ENCODE measurements at regions not wholly inside any gene's neighbourhood (a gene's known extent, or its start where the extent isn't known, plus 50 kb on each side); places are given as distances from the start of the nearest gene placed in this dataset.
A peak's percentile ranks its signal among the peaks of the same experiment; 100 is the strongest.

GRCh38 chr1:219993554-219994433 lies 52.5 kb downstream of the EPRS1 start:
- Histone ChIP-seq H3K4me1 (ENCODE audit: control insufficient read depth, insufficient read depth, low read length) (peaks cover 10% of the 10 kb centered on the region), H3K36me3 (ENCODE audit: control insufficient read depth, insufficient read depth, low read length, severe bottlenecking) (peaks cover 52% of the 10 kb centered on the region), H3K27me3 (replicated peaks; ENCODE audit: control insufficient read depth, insufficient read depth, low read length) (no peaks in the 10 kb centered on the region), H3K9me3 (ENCODE audit: control insufficient read depth, low read length) (no peaks in the 10 kb centered on the region), H3K9ac (ENCODE audit: low read length) (no peak overlapping the region), H3K4me3 (ENCODE audit: low read length) (no peak overlapping the region)
- peak; percentile 18 for DNase-seq (ENCODE audit: low read depth)

DNA sequence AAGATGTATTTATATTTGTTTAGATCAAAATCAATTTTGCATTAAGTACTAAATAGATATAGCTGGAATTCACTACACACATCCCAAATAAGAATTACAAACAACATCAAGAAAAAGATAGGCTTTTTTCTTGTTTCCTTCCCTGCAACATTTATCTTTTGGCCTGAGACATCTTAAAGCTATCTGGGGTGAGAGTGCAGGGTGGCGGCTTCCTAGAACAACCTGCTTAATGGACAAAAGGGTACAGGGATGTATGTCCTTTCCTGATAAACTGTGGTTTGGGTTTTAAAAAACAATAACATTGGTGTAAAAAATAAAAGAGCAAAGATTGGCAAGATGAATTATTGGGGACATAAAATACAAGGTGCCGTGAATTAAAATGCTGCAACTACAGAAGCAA lies 54.4 kb downstream of the EPRS1 start:
- no peak overlapping the region for H3K9ac ChIP-seq (ENCODE audit: low read length)
- H3K4me3 ChIP-seq (ENCODE audit: low read length): no peak overlapping the region
- peaks cover 56% of the 10 kb centered on the region for H3K36me3 ChIP-seq (ENCODE audit: control insufficient read depth, insufficient read depth, low read length, severe bottlenecking)
- DNase-seq (ENCODE audit: low read depth): no peak
- H3K27me3 ChIP-seq (replicated peaks; ENCODE audit: control insufficient read depth, insufficient read depth, low read length): no peaks in the 10 kb centered on the region
- peaks cover 10% of the 10 kb centered on the region for H3K4me1 ChIP-seq (ENCODE audit: control insufficient read depth, insufficient read depth, low read length)
- no peaks in the 10 kb centered on the region for H3K9me3 ChIP-seq (ENCODE audit: control insufficient read depth, low read length)

DNA sequence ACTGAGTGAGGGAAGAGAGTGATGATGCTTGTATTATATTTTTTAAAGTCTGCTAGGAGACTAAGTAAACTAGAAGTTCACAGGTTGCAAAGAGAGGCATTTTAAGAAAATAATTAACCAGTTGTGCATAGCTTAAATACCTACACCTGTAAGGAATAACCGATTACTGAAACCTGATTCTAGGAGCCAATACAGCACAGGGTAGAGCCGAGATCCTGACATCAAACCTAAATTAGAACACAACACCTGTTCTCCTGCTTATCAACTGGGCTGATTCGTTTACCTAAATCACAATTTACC lies 54.8 kb downstream of the EPRS1 start:
- Histone ChIP-seq H3K27me3 (replicated peaks; ENCODE audit: control insufficient read depth, insufficient read depth, low read length) (no peaks in the 10 kb centered on the region), H3K36me3 (ENCODE audit: control insufficient read depth, insufficient read depth, low read length, severe bottlenecking) (peaks cover 56% of the 10 kb centered on the region), H3K9me3 (ENCODE audit: control insufficient read depth, low read length) (no peaks in the 10 kb centered on the region), H3K4me3 (ENCODE audit: low read length) (no peak overlapping the region), H3K4me1 (ENCODE audit: control insufficient read depth, insufficient read depth, low read length) (peaks cover 10% of the 10 kb centered on the region), H3K9ac (ENCODE audit: low read length) (no peak overlapping the region)
- DNase-seq (ENCODE audit: low read depth): no peak

DNA sequence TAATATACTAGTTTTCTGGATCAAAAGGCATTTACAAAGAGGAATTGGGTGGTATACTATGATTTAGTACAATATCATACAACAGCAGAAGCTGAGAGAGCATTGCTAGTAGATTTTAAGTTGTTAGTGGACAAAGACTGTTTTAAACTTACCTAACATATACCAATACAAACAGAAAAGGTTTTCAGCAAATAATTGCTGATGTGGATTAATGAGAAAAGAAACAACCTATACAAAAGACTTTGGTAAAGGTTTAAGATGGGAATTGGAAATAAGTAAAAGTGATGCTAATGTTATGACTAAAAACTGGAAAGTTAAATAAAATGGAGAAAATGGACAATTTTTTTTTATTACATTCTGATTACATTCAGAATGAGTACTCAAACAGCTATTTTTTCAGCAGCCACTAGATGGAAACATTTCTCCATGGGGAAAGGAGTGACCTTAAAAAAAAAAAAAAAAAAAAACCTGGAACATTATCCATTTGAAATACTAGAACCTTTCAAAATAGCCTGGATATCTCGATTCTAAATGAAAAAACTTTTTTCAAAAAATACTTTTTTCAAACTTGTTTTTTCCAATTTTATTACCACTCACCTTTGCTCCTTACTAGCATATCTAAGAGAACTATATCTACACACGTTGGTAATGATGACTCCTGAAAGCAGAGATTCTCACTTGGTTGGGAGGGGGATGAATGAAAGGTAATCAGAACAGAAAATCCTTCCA lies 55.4 kb downstream of the EPRS1 start:
- Histone ChIP-seq H3K9me3 (ENCODE audit: control insufficient read depth, low read length) (no peaks in the 10 kb centered on the region), H3K27me3 (replicated peaks; ENCODE audit: control insufficient read depth, insufficient read depth, low read length) (no peaks in the 10 kb centered on the region), H3K9ac (ENCODE audit: low read length) (no peak overlapping the region), H3K4me1 (ENCODE audit: control insufficient read depth, insufficient read depth, low read length) (peaks cover 10% of the 10 kb centered on the region), H3K36me3 (ENCODE audit: control insufficient read depth, insufficient read depth, low read length, severe bottlenecking) (peaks cover 56% of the 10 kb centered on the region), H3K4me3 (ENCODE audit: low read length) (no peak overlapping the region)
- peak; percentile 79 for DNase-seq (ENCODE audit: low read depth)

DNA sequence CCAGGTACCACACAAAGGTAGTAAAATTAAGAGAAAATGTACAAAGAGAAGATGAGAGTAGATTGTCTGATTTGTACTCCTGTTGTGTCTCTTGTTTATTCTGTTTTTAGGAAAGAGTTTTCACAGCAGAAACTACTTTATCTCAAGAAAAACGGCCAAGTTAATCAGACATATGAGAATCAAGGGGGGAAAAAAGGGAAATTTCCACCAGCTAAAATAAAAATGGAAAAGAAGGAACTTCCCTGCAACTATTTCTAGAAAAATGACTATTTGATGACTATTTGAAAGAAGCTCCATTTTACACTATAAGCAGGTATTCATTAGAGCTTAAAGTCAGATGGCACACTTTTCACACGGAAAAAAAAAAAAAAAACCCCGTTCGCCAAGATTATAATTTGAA lies 56.5 kb downstream of the EPRS1 start:
- H3K4me1 ChIP-seq (ENCODE audit: control insufficient read depth, insufficient read depth, low read length): peaks cover 10% of the 10 kb centered on the region
- no peaks in the 10 kb centered on the region for H3K27me3 ChIP-seq (replicated peaks; ENCODE audit: control insufficient read depth, insufficient read depth, low read length)
- H3K36me3 ChIP-seq (ENCODE audit: control insufficient read depth, insufficient read depth, low read length, severe bottlenecking): peaks cover 53% of the 10 kb centered on the region
- no peak for DNase-seq (ENCODE audit: low read depth)
- H3K9ac ChIP-seq (ENCODE audit: low read length): no peak overlapping the region
- H3K4me3 ChIP-seq (ENCODE audit: low read length): no peak overlapping the region
- H3K9me3 ChIP-seq (ENCODE audit: control insufficient read depth, low read length): no peaks in the 10 kb centered on the region

GRCh38 chr1:219988818-219989217 lies 57.5 kb downstream of the EPRS1 start:
- Histone ChIP-seq H3K27me3 (replicated peaks; ENCODE audit: control insufficient read depth, insufficient read depth, low read length) (no peaks in the 10 kb centered on the region), H3K4me1 (ENCODE audit: control insufficient read depth, insufficient read depth, low read length) (peaks cover 5% of the 10 kb centered on the region), H3K4me3 (ENCODE audit: low read length) (no peak overlapping the region), H3K9ac (ENCODE audit: low read length) (no peak overlapping the region), H3K9me3 (ENCODE audit: control insufficient read depth, low read length) (no peaks in the 10 kb centered on the region), H3K36me3 (ENCODE audit: control insufficient read depth, insufficient read depth, low read length, severe bottlenecking) (peaks cover 60% of the 10 kb centered on the region)
- DNase-seq (ENCODE audit: low read depth): no peak

- no peak for DNase-seq (ENCODE audit: low read depth)
- Histone ChIP-seq H3K9me3 (ENCODE audit: control insufficient read depth, low read length) (no peaks in the 10 kb centered on the region), H3K27me3 (replicated peaks; ENCODE audit: control insufficient read depth, insufficient read depth, low read length) (no peaks in the 10 kb centered on the region), H3K36me3 (ENCODE audit: control insufficient read depth, insufficient read depth, low read length, severe bottlenecking) (peaks cover 64% of the 10 kb centered on the region), H3K4me1 (ENCODE audit: control insufficient read depth, insufficient read depth, low read length) (peaks cover 5% of the 10 kb centered on the region), H3K9ac (ENCODE audit: low read length) (no peak overlapping the region), H3K4me3 (ENCODE audit: low read length) (no peak overlapping the region)
Observed at GRCh38 chr1:219988387-219988786, 57.9 kb downstream of the EPRS1 start.

GRCh38 chr1:219987325-219987724 lies 59.0 kb upstream of the SLC30A10 start:
- Histone ChIP-seq H3K36me3 (ENCODE audit: control insufficient read depth, insufficient read depth, low read length, severe bottlenecking) (peaks cover 66% of the 10 kb centered on the region), H3K4me1 (ENCODE audit: control insufficient read depth, insufficient read depth, low read length) (peaks cover 5% of the 10 kb centered on the region), H3K9me3 (ENCODE audit: control insufficient read depth, low read length) (no peaks in the 10 kb centered on the region), H3K4me3 (ENCODE audit: low read length) (no peak overlapping the region), H3K27me3 (replicated peaks; ENCODE audit: control insufficient read depth, insufficient read depth, low read length) (no peaks in the 10 kb centered on the region), H3K9ac (ENCODE audit: low read length) (no peak overlapping the region)
- no peak for DNase-seq (ENCODE audit: low read depth)

- Histone ChIP-seq H3K36me3 (ENCODE audit: control insufficient read depth, insufficient read depth, low read length, severe bottlenecking) (peaks cover 83% of the 10 kb centered on the region), H3K4me3 (ENCODE audit: low read length) (no peak overlapping the region), H3K27me3 (replicated peaks; ENCODE audit: control insufficient read depth, insufficient read depth, low read length) (no peaks in the 10 kb centered on the region), H3K9me3 (ENCODE audit: control insufficient read depth, low read length) (no peaks in the 10 kb centered on the region), H3K9ac (ENCODE audit: low read length) (no peak overlapping the region), H3K4me1 (ENCODE audit: control insufficient read depth, insufficient read depth, low read length) (no peaks in the 10 kb centered on the region)
- no peak for DNase-seq (ENCODE audit: low read depth)
Observed at GRCh38 chr1:219985169-219985568, 56.8 kb upstream of the SLC30A10 start.

All from adipocyte (in vitro differentiated cells).